HEK293 (cell line): ENCODE measurements at regions not wholly inside any gene's neighbourhood (a gene's known extent, or its start where the extent isn't known, plus 50 kb on each side); places are given as distances from the start of the nearest gene placed in this dataset.

Experiments used
- CTCF ChIA-PET: fragments of 350-600 bp; formaldehyde crosslinking; extraction: SDS; loops from one replicate; lab custom pipeline; 2021; ENCODE audit warnings: antibody characterized with exemption; lab: Yijun Ruan, JAX
- POLR2A ChIA-PET: fragments of 300-600 bp; formaldehyde crosslinking; extraction: SDS; loops from one replicate; lab custom pipeline; 2020; ENCODE audit warnings: antibody characterized with exemption, inconsistent platforms; lab: Yijun Ruan, JAX
- H3K27ac ChIP-seq: fragments of 200-500 bp; sonication (Bioruptor generic); 2 replicates; pipeline ENCODE4 v1.5.1; 2014; ENCODE audit warnings: low read depth, low read length, control low read depth, inconsistent platforms; ENCODE audit errors: extremely low read depth
- H3K36me3 ChIP-seq, 2 experiments: fragments of 200-500 bp in 1 of 2; sonication (Bioruptor generic) in 1 of 2; 1 replicate in 1 of 2; 2 replicates in 1 of 2; pipeline ENCODE4 v1.5.1; 2014 to 2017; ENCODE audit warnings: inconsistent platforms in 2 of 2, low read length in 2 of 2; ENCODE audit not compliant: control insufficient read depth in 2 of 2, insufficient read depth in 1 of 2
- H3K4me1 ChIP-seq: fragments of 200-500 bp; sonication (Bioruptor generic); 2 replicates; pipeline ENCODE4 v1.5.1; 2014; ENCODE audit warnings: mild to moderate bottlenecking, low read length, inconsistent platforms; ENCODE audit not compliant: control insufficient read depth, insufficient read depth
- H3K4me3 ChIP-seq: 2 replicates; pipeline ENCODE4 v1.5.1; 2011; ENCODE audit warnings: low read depth, mild to moderate bottlenecking, control low read depth, low read length, moderate library complexity
- H3K9me3 ChIP-seq: fragments of 200-500 bp; sonication (Bioruptor generic); 2 replicates; pipeline ENCODE4 v1.5.1; 2014; ENCODE audit warnings: low read depth, low read length, inconsistent platforms; ENCODE audit not compliant: control insufficient read depth, insufficient read depth
- GLI2 ChIP-seq: fragments of 450-650 bp; formaldehyde crosslinking; IDR thresholded peaks from 2 replicates; pipeline ENCODE4; 2017; ENCODE audit warnings: missing biosample characterization, missing genetic modification characterization, low read depth, borderline replicate concordance
- HOXC10 ChIP-seq: sonication (generic); formaldehyde crosslinking; IDR thresholded peaks from 2 replicates; pipeline ENCODE4 v1.8.1; 2023; ENCODE audit warnings: mild to moderate bottlenecking, missing genetic modification reagents
- MEIS1 ChIP-seq: sonication (generic); formaldehyde crosslinking; IDR thresholded peaks from 2 replicates; pipeline ENCODE4 v1.8.1; 2022; ENCODE audit warnings: missing genetic modification reagents, mild to moderate bottlenecking, borderline replicate concordance
- OVOL3 ChIP-seq: fragments of 450-650 bp; formaldehyde crosslinking; IDR thresholded peaks from 2 replicates; pipeline ENCODE4 v1.5.1; 2016; ENCODE audit warnings: missing biosample characterization, missing genetic modification characterization
- SCRT2 ChIP-seq: fragments of 450-650 bp; formaldehyde crosslinking; IDR thresholded peaks from 2 replicates; pipeline ENCODE4 v1.5.1; 2016; ENCODE audit warnings: missing biosample characterization, missing genetic modification characterization
- ZBTB1 ChIP-seq: fragments of 450-650 bp; formaldehyde crosslinking; IDR thresholded peaks from 2 replicates; pipeline ENCODE4 v1.5.1; 2016; ENCODE audit warnings: missing biosample characterization, missing genetic modification characterization
- ZBTB7A ChIP-seq: fragments of 450-650 bp; formaldehyde crosslinking; IDR thresholded peaks from 2 replicates; pipeline ENCODE4 v1.5.1; 2016; ENCODE audit warnings: low read depth, missing biosample characterization, missing genetic modification characterization
- ZFP41 ChIP-seq: fragments of 450-650 bp; formaldehyde crosslinking; IDR thresholded peaks from 2 replicates; pipeline ENCODE4 v1.5.1; 2016; ENCODE audit warnings: missing biosample characterization, missing genetic modification characterization, borderline replicate concordance
- ZNF211 ChIP-seq: fragments of 450-650 bp; formaldehyde crosslinking; IDR thresholded peaks from 2 replicates; pipeline ENCODE4 v1.5.1; 2016; ENCODE audit warnings: low read depth, missing biosample characterization, missing genetic modification characterization
- ZNF248 ChIP-seq: fragments of 450-650 bp; formaldehyde crosslinking; IDR thresholded peaks from 2 replicates; pipeline ENCODE4 v1.5.1; 2017; ENCODE audit warnings: missing biosample characterization, missing genetic modification characterization
- ZNF26 ChIP-seq: fragments of 450-650 bp; formaldehyde crosslinking; IDR thresholded peaks from 2 replicates; pipeline ENCODE4 v1.5.1; 2016; ENCODE audit warnings: missing biosample characterization, missing genetic modification characterization
- ZNF266 ChIP-seq: fragments of 450-650 bp; formaldehyde crosslinking; IDR thresholded peaks from 2 replicates; pipeline ENCODE4 v1.5.1; 2016; ENCODE audit warnings: missing biosample characterization, missing genetic modification characterization, low read depth
- ZNF274 ChIP-seq, 2 experiments: fragments of 200-500 bp in 1 of 2; fragments of 450-650 bp in 1 of 2; sonication (Bioruptor generic) in 1 of 2; formaldehyde crosslinking in 1 of 2; IDR thresholded peaks; 2 replicates each; pipeline versions ENCODE4 v1.5.1 to v1.6.1; 2014 to 2016; ENCODE audit warnings: borderline replicate concordance in 1 of 2, inconsistent platforms in 1 of 2, low read length in 1 of 2, missing biosample characterization in 1 of 2, missing genetic modification characterization in 1 of 2
- ZNF354C ChIP-seq: fragments of 450-650 bp; formaldehyde crosslinking; IDR thresholded peaks from 2 replicates; pipeline ENCODE4 v1.5.1; 2016; ENCODE audit warnings: missing biosample characterization, missing genetic modification characterization, low read depth, borderline replicate concordance
- ZNF366 ChIP-seq: fragments of 450-650 bp; formaldehyde crosslinking; conservative IDR thresholded peaks from 2 replicates; pipeline ENCODE4 v1.5.1; 2016; ENCODE audit warnings: missing biosample characterization, missing genetic modification characterization
- ZNF37A ChIP-seq: fragments of 450-650 bp; IDR thresholded peaks from 2 replicates; pipeline ENCODE4 v1.5.1; 2018; ENCODE audit warnings: missing biosample characterization, missing genetic modification characterization
- ZNF433 ChIP-seq: fragments of 450-650 bp; formaldehyde crosslinking; IDR thresholded peaks from 2 replicates; pipeline ENCODE4 v1.5.1; 2016; ENCODE audit warnings: missing biosample characterization, missing genetic modification characterization, low read depth
- ZNF514 ChIP-seq: fragments of 450-650 bp; formaldehyde crosslinking; IDR thresholded peaks from 2 replicates; pipeline ENCODE4 v1.5.1; 2016; ENCODE audit warnings: missing biosample characterization, missing genetic modification characterization
- ZNF555 ChIP-seq: fragments of 450-650 bp; formaldehyde crosslinking; conservative IDR thresholded peaks from 2 replicates; pipeline ENCODE4 v1.5.1; 2017; ENCODE audit warnings: missing biosample characterization, mild to moderate bottlenecking, missing genetic modification characterization, inconsistent platforms
- TF ChIP-seq, protein P1 (sequence below): fragments of 450-650 bp; formaldehyde crosslinking; IDR thresholded peaks from 2 replicates; pipeline ENCODE4 v1.5.1; 2016; ENCODE audit warnings: missing biosample characterization, missing genetic modification characterization, borderline replicate concordance

DNA sequence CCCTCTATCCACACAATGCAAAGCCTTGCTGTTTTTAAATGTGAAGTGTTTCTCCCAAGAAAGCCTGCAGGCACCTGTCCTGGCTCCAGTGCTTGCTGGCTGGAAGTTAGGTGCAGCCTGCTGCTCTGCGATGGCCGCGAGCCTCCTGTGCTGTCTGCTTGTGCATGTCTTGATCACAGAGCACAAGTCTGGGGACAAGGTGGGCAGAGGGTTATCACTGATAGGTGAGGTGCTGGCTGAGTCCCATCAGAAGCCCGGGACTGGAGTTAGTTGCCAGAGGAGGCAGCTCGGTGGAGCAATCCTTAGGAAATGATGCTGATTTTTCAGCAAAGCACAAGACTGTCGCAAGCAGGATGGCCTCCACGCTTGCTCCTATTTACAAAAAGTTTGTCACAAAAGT lies 137.8 kb upstream of the AJAP1 start:
- H3K4me3 ChIP-seq, result no peak overlapping the region
- POLR2A ChIA-PET, result no interaction called here
- H3K4me1 ChIP-seq, result no peaks in the 10 kb centered on the region
- no peak for TF ChIP-seq OVOL3
- TF ChIP-seq SCRT2, result no peak
- TF ChIP-seq ZNF37A (tag by site-specific recombination), result no peak
- H3K27ac ChIP-seq, result no peak overlapping the region
- CTCF ChIA-PET, result no interaction called here
- H3K36me3 ChIP-seq, result no peaks in the 10 kb centered on the region
- H3K9me3 ChIP-seq, result no peaks in the 10 kb centered on the region

GRCh38 chr1:4517186-4517954 lies 137.0 kb upstream of the AJAP1 start:
- no peak for TF ChIP-seq ZFP41
- no peak overlapping the region for H3K4me3 ChIP-seq
- CTCF ChIA-PET, result no interaction called here
- no peak overlapping the region for H3K27ac ChIP-seq
- POLR2A ChIA-PET, result no interaction called here
- H3K36me3 ChIP-seq, result no peaks in the 10 kb centered on the region
- H3K9me3 ChIP-seq, result no peaks in the 10 kb centered on the region
- H3K4me1 ChIP-seq, result no peaks in the 10 kb centered on the region

DNA sequence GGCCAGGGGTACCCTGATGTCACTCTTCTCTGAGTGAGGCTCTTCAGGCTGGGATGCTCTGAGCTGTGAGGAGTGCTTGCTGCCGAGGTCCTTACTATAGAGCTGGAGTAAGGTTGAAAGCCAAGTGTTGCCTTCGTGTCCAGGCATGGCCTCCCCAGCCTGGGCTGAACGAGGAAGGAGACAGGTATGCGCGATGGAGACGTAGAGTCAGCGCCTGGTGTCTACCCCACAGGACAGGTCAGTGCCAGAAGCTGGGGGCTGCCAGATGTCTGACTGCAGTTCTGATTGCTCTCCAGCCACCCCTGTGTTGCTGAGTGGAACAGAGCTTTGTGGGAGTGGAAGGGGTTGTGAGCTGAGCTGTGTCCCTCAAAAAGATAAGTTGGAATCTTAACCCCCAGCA lies 135.8 kb upstream of the AJAP1 start:
- Histone ChIP-seq H3K4me3 (no peak overlapping the region), H3K9me3 (no peaks in the 10 kb centered on the region), H3K36me3 (no peaks in the 10 kb centered on the region), H3K4me1 (no peaks in the 10 kb centered on the region), H3K27ac (no peak overlapping the region)
- CTCF ChIA-PET, result no interaction called here
- POLR2A ChIA-PET, result no interaction called here
- TF ChIP-seq ZNF26 (tag by site-specific recombination), result no peak
- no peak for TF ChIP-seq MEIS1 (CRISPR knock-in tag)
- no peak for TF ChIP-seq ZNF211 (tag by site-specific recombination)
- no peak for TF ChIP-seq ZNF266 (tag by site-specific recombination)
- no peak for TF ChIP-seq ZBTB7A (tag by site-specific recombination)
- no peak for TF ChIP-seq ZNF433 (tag by site-specific recombination)
- no peak for TF ChIP-seq ZNF354C

DNA sequence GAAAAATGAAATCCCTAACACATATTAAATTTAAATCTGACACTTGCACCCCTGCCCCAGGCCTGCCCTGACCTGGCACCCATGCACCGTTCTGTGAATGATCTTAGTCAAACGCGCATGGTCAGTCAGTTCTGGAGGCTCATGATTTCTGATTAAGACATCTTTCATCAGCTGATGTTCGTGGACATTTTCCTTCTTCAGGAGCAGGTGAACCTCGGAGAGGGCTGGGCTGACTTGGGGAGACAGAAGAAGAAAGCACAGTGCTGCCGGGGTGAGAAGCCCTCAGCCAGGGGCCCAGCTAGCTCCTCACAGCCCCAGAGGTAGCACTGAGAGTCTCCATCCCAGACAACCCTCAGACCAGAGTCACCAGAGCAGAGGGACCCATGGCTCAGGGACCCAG lies 134.5 kb upstream of the AJAP1 start:
- no peak for TF ChIP-seq HOXC10
- no peak for TF ChIP-seq ZBTB1 (tag by site-specific recombination)
- no peak for TF ChIP-seq ZNF555
- TF ChIP-seq ZFP41, result no peak
- TF ChIP-seq ZNF514, result no peak
- TF ChIP-seq ZNF366 (tag by site-specific recombination), result no peak
- no peak for TF ChIP-seq ZNF248
- TF ChIP-seq, protein P1, sequence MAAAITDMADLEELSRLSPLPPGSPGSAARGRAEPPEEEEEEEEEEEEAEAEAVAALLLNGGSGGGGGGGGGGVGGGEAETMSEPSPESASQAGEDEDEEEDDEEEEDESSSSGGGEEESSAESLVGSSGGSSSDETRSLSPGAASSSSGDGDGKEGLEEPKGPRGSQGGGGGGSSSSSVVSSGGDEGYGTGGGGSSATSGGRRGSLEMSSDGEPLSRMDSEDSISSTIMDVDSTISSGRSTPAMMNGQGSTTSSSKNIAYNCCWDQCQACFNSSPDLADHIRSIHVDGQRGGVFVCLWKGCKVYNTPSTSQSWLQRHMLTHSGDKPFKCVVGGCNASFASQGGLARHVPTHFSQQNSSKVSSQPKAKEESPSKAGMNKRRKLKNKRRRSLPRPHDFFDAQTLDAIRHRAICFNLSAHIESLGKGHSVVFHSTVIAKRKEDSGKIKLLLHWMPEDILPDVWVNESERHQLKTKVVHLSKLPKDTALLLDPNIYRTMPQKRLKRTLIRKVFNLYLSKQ, result no peak
- no peak for TF ChIP-seq GLI2 (tag by site-specific recombination)
- no peak for TF ChIP-seq ZNF274 (IDR thresholded peaks at IDR 0.05; ENCODE audit: low read length)
- TF ChIP-seq ZNF274 (tag by site-specific recombination; IDR thresholded peaks at IDR 0.05; ENCODE audit: borderline replicate concordance), result no peak
- no peaks in the 10 kb centered on the region for H3K9me3 ChIP-seq
- no peaks in the 10 kb centered on the region for H3K36me3 ChIP-seq
- POLR2A ChIA-PET, result no interaction called here
- no peak overlapping the region for H3K4me3 ChIP-seq
- CTCF ChIA-PET, result no interaction called here
- no peak overlapping the region for H3K27ac ChIP-seq
- no peaks in the 10 kb centered on the region for H3K4me1 ChIP-seq
